Keratinocyte (primary cell): ENCODE measurements at regions not wholly inside any gene's neighbourhood (a gene's known extent, or its start where the extent isn't known, plus 50 kb on each side); places are given as distances from the start of the nearest gene placed in this dataset.

Experiments
- EZH2 ChIP-seq: IDR thresholded peaks from one replicate; pipeline ENCODE4 v1.6.1; 2012; ENCODE audit warnings: inconsistent platforms, mild to moderate bottlenecking, low read length, moderate library complexity
- TF ChIP-seq, protein P1 (sequence below), 3 experiments: IDR thresholded peaks in 1 of 3; conservative IDR thresholded peaks in 1 of 3; optimal IDR thresholded peaks in 1 of 3; 2 replicates in 2 of 3; 3 replicates in 1 of 3; pipeline versions ENCODE3 to v1.5.1; 2011; ENCODE audit warnings: low read length in 3 of 3, mild to moderate bottlenecking in 3 of 3, moderate library complexity in 2 of 3, control low read depth in 1 of 3, inconsistent platforms in 1 of 3; ENCODE audit not compliant: insufficient read depth in 2 of 3; ENCODE audit errors: extremely low read depth in 1 of 3

GRCh38 chr2:19527771-19528170, 169.3 kb upstream of the OSR1 start:
- TF ChIP-seq, protein P1, sequence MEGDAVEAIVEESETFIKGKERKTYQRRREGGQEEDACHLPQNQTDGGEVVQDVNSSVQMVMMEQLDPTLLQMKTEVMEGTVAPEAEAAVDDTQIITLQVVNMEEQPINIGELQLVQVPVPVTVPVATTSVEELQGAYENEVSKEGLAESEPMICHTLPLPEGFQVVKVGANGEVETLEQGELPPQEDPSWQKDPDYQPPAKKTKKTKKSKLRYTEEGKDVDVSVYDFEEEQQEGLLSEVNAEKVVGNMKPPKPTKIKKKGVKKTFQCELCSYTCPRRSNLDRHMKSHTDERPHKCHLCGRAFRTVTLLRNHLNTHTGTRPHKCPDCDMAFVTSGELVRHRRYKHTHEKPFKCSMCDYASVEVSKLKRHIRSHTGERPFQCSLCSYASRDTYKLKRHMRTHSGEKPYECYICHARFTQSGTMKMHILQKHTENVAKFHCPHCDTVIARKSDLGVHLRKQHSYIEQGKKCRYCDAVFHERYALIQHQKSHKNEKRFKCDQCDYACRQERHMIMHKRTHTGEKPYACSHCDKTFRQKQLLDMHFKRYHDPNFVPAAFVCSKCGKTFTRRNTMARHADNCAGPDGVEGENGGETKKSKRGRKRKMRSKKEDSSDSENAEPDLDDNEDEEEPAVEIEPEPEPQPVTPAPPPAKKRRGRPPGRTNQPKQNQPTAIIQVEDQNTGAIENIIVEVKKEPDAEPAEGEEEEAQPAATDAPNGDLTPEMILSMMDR (optimal IDR thresholded peaks at IDR 0.05 in 1 of 3, IDR thresholded peaks at IDR 0.05 in 1 of 3, conservative IDR thresholded peaks at IDR 0.05 in 1 of 3; ENCODE audit: extremely low read depth in 1 of 3, insufficient read depth in 2 of 3, low read length in 3 of 3) = no peak
- TF ChIP-seq EZH2 = no peak
